NCI-H1105 treated with DMSO at 0.1 percent for 48 hours (cell line): ENCODE measurements at regions not wholly inside any gene's neighbourhood (a gene's known extent, or its start where the extent isn't known, plus 50 kb on each side); places are given as distances from the start of the nearest gene placed in this dataset.
"Not testable (repeated sequence)": the region's sequence is repeated elsewhere in the genome, so short reads cannot be mapped to it uniquely, and the experiment has no call there.

Source experiments
- DNase-seq: peaks from one replicate; lab custom pipeline; 2025; lab: John Stamatoyannopoulos, UW

DNA sequence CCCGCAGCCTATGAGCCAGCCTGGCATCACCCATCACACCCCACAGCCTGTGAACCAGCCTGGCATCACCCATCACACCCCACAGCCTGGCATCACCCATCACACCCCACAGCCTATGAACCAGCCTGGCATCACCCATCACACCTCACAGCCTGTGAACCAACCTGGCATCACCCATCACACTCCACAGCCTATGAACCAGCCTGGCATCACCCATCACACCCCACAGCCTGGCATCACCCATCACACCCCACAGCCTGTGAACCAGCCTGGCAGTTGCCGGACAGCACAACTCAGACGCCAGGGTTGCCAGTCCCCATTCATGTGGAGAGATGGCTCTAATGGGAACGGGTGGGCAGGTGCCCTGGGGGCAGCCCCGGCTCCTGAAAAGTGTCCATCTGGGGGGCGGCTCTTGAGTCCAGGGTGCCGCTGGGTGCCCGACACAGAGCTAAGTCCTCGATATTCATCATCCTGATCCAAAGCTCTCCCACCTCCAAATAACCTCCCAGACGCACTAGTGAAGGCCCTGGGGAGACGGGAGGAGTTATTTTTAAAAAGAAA lies 116.9 kb upstream of the AFDN start:
- not testable (repeated sequence) for DNase-seq

DNA sequence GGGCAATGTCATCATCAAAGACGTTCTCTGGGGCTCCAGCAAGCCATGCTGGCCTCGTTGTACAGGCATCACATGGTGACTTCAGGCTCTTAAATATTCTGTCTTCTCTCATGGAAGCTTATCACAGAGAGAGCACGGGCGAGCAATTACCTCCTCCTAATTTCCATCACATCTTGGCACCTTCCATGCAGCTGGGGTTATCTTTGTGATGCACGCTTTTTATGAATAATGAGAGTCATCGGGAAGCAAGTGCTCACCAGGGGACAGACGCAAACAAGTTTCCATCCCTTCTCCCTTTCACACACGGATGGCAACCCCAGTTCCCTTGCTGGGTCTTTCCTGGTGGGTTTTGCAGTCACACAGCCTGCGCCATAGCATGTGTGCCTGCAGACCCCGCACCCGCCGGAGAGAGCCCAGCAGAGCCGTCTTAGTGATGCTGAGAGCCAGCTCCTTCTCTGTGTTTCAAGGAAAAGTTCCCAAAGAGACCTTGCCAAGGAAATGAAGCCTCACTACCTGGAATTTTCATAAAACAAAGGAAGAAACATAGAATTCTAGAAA lies 116.3 kb upstream of the AFDN start:
- DNase-seq = no peak

DNA sequence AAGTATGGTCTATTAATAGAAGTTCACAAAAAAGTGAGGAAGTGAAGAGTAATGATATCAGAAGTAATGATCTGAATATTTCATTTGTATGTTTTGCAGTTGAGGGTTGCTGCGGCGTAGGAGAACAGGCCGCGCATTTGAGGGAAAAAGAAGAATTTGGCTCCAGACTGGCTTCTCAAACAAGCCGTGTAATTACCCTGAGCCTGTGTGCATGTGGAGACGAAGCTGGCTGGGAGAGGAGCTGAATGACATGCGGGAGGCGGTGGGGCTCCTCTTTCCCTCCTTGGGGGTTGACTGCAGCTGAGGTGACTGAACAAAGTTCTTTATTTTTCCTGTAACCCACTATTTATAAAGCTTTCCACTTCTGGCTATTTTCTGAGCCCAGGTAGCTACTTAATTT lies 115.5 kb upstream of the AFDN start:
- DNase-seq = no peak

DNA sequence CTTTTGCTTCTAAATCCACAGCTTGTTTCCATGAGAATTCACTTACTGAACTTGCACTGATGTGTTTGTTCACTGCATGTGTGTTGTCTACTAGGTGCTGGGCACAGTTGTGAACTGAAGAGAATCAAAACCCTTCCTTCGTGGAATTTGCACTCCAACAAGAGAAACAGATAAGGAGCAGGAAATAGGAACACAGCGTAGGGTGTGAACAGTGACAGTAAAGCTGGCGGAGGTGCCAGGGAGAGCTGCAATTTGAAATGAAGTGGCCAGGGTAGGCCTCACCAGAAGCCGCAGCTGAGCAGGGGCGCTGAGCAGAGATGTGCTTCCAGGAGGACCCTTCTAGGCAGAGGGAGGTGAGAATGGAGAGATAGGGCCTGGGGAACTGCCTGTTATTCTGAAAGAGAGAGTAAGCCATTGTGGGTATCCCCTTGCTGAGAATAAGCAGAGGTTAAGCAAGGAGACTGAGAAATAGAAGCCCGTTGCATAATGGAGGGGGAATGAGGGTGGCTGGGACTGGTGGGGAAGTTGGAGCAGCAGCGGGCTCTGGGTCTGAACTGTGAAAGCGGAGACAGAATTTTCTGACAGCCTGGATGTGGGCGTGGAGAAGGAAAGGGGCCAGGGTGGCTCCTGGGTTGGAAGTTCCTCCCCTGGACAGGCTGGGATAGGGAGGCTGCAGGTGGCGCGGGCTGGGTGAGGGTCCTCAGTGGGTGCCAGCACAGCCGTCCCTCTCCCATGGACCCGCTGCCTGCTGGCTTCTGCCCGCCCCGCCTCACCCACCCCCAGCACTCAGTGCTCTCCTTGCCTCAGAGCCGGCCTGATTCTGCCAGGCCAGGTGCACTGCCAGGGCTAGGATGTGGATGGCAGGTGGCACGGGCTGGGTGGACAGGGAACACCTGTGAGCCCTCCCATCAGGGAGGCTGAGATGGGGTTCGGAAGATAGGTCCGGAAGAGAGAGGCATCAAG lies 114.7 kb upstream of the AFDN start:
- no peak for DNase-seq

DNA sequence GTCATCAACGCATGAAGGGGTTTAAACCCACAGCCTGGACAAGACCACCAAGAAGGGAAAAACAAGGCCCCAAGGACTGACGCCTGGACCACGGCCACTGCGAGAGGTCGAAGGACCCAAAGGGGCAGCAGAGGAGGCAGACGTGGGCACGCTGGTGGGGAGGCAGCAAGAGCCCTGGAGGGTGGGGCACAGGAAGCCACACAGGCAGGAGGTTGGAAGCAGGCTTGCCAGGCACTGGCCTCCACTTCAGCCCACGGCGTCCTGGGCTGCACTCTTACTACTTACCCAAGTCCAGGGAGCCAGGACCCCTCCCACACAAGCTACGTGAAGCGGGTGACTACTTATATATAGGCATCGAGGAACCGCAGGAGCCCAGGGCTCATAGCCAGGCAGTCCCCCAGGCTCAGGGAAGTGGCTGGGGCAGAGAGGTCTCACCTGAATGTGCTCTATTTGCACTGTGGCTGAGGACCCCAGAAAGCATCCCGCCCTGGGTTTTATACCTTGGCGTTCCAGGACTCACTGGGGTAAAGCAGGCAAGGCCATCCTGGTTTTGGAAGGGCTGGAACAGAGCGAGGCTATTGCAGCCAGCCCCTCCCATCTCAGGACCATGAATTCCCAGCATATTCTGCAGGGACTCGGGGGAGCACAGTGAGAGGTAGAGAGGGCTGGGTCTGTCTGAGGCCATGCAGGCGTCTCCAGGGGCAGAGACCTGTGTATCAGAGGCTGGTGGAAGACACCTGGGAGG lies 113.8 kb upstream of the AFDN start:
- DNase-seq = no peak

DNA sequence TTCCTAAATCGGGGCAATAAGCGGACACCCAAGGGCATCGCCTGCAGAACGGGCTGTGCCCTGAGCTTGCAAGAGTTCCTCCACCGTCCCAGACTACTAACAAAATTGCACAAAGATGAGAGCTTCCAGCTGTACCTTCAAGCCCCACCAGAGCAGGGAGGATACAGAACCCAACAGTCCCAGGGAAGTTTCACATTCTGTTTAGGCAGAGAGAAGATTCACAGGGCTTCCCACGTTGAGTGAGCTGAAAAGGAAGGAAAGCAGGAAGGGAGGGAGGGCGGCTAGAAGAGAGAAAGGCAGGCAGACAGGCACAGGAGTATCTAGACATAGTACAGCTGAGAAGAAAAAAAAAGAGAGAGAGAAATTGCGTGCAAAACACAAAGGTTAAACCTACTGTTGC lies 112.6 kb upstream of the AFDN start:
- no peak for DNase-seq

DNA sequence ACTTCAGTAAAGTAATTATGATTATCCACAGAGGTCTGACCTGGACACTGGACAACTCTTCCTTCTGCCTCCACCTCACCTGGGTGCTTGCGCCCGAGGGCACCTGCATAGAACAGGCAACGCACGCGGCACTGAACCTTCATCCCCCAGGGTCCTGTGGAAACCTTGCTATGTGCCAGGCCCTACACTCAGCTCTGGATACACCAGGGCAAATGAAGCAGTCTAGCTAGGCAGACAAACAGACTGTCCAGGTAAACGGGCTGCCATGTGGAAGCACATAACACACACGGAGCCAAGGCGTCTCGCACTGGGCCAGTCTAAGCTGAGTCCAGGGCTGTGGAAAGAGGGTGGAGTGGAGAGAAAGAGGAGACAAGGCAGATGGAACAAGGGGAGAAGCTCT lies 109.3 kb upstream of the AFDN start:
- DNase-seq = no peak

DNA sequence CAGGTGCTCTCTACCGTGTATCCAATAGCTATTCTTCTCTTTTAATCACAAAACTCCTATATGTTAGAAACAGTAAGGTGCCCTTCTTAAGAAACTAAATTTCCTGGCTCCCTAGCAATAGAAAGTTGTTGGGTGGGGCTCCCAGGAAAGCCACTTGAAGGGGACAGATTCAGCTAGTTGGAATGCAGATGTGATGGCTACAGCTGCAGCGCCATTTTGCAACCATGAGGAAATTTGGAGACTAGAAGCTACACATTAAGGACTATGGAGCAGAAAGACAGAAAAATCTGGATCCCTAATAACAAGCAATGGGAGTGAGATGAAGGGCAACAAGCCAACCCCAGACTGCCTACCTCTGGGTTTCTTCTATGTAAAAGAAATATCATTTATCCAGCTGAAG lies 108.8 kb upstream of the AFDN start:
- no peak for DNase-seq

DNA sequence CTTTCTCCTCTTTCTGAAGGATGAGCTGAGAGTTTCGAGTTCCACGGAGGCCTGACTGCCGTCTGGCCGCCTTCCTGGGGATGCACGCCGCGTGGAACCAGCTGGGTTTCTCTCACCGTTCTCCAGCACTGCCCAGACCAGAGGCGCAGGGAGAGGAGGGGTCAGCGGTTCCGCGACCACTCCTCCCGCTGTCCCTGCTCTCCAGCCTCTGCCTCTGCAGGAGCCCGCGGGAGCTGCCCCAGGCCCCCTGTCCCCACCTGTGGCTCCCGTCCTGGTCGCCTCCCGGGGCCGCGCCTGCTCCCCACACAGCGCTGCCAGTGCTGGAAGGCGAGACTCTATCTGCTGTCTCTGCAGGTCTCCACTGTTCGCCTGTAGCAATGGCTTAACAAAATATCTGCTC lies 106.8 kb upstream of the AFDN start:
- DNase-seq = no peak

DNA sequence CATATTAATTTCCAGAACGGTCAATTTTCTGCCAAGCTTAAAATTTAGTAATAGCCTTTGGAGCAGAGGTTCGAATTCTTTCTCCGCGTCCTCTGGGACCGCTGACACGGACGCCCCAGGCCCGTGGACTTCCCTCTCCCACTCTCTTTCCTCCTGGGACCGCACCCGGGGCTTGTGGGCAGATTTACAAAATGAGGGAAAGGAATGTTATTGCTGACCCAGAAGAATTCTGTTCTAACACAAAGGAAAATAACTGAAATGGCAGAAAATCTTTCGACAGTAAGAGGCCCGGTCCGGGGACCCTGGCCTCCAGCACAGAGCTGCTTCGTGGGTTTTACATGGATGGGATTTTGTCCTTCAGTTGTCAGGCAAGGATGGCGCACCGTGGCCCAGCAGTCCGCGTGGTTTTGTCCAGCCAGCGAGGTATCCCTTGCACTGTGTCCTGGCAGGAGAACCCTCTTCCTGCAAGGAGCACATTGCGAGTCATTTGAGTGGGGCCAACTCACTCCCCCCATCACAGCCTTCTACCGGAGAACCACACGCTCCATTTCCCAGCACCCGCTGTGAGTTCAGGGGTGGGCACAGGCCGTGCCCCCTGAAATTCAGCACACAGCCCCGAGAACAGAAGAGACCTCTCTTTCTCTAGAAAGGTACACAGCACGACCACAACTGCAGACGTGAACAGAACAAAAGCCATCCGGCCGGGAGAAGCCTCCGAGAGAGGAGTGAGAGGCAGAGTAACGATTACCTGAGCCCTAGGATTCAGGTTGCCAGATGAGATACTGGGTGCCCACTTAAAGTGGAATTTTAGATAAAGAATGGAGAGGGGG lies 106.0 kb upstream of the AFDN start:
- DNase-seq = no peak

DNA sequence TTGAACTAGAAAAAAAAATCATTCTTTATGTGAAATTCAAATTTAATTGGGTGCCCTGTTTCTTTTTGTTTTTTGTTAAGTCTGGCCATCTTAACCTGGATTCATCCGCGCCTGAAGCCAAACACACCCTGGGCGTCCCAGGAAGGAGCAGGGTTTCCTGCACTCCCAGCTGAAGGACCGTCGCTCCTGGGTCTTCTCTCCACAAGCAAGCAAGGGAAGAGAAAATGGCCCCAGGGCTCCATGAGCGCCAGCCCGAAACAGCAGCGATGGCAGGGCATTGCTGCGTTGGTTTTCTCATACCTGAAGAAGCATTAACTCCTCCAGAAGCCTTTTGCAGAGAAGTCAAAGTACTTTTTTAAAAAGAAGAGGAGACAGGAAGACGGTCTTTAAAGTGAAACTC lies 105.4 kb upstream of the AFDN start:
- DNase-seq = no peak

DNA sequence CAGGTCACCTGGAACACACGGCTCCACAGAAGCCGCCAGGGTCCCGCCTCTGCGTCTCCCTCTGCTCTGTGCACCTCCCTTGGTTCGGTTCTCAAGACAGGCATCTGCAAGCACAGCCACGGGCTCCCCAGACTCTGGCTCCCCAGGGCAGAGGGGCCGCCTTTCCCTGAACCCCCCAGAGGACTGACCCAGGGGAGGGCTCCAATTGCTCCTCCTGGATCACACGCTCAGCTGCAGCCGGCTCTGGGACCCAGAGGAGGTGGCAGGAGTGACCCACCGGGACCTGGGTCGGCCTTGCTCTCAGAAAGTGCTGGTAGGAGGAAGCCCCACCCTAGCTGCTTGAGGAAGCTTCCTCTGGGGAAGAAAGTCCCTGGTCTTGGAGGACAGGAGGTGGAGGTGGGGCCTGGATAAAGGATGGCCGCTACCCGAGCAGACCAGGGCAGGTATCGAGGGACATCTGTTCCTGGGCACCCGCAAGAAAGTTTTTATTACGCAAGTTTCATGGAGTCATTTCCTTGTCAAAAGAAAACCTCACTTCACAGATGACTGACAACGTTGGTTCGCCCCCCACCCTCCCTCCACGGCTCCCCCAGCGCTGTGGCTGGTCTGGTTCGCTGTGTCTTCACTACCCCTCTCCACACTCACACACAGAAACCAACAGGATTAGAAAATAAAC lies 103.9 kb upstream of the AFDN start:
- DNase-seq = no peak

DNA sequence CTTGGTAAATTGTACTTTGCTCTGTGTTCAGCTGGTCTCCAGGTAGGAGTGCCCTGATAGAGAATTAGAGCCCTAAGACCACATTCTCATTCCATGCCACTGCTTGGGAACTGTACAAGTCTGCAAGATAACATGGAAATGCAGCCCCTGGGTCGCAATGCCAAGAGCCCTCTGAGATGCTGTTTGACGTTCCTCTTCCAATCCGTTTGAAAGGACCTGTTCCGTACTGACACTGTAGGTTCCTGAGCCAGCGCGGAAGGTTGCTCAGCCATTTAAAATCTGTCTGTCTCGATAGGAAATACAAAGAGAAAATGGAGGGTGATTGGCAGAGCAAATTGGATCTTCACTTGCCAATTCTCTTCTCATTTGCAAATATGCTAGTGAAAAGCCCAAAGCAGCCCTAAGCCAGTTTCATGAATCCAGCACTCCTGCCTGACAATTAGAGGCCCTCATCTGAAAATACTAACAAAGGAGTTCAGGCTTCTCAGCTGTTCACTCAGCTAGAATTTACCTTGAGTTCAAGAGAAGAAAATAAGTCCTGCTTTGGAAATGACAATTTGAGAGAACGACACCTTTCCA lies 100.6 kb upstream of the AFDN start:
- no peak for DNase-seq

DNA sequence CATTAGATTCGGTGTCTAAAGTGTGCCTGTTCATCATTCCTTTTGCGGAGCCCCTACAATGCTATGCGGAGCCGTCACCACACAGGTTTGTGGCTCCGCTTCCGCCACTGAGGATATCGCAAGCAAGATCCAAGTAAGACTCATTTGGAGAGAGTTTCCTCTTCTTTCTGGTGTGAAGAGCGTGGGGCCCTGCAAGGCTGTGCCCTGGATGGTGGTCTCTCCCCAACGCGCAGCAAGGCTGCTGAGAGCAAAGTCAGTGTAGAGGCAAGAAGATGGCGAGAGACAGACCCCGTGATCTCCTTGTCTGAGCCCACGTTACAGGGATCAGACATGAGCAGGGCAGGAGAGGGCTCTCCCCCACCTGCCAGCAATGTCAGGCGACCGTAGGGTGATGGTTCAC lies 96.3 kb upstream of the AFDN start:
- DNase-seq = no peak

DNA sequence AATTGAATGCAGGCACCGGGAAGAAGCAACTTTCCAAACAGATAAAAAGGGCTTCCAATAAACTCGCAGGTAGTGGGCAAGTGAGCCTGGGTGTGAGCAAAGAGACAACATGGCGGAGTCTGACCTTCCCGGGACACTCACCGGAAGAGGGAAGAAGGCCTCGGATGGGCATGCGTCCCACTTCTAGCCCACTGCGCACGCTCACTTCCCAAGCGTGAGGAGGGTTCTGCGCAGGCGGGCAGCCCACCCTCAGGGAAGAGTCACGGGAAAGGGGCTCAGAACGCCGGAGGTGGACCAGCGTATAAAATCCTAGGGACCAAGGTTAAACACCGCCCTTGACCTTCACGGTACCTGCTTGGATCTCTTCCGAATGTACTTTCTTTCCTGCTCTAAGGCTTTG lies 95.5 kb upstream of the AFDN start:
- DNase-seq = no peak

DNA sequence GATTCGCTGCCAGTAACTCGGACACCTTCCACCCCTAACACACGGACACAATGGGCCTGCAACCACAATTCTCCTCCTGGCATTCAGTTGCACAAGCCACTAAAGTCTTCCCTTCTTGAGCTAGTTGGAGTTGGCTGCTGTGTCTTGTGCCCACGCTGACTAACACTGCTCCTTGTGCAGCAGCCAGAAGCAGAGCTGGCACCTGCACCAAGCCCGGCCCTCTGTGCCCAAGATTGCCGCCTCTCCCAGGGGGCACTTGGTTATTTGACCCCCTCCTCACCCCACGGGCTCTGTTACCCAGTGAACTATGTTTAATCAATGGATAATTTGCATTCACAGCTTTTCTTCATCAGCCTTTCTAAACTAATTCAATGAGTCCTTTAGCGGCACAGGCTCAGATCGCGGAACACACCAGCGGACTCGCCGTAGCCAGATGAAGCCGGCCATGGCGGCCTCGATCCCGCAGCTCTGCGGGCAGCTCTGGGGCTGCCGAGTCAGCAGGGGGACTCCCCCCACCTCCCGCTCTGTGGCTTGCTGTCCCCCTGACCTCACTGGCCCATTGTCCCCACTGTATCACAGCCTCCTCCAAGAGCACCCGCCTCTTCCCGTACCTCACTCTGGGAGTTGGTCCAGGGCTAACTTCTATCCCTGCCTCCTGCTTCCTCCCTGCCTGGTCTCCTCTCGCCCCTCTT lies 94.8 kb upstream of the AFDN start:
- DNase-seq = no peak

DNA sequence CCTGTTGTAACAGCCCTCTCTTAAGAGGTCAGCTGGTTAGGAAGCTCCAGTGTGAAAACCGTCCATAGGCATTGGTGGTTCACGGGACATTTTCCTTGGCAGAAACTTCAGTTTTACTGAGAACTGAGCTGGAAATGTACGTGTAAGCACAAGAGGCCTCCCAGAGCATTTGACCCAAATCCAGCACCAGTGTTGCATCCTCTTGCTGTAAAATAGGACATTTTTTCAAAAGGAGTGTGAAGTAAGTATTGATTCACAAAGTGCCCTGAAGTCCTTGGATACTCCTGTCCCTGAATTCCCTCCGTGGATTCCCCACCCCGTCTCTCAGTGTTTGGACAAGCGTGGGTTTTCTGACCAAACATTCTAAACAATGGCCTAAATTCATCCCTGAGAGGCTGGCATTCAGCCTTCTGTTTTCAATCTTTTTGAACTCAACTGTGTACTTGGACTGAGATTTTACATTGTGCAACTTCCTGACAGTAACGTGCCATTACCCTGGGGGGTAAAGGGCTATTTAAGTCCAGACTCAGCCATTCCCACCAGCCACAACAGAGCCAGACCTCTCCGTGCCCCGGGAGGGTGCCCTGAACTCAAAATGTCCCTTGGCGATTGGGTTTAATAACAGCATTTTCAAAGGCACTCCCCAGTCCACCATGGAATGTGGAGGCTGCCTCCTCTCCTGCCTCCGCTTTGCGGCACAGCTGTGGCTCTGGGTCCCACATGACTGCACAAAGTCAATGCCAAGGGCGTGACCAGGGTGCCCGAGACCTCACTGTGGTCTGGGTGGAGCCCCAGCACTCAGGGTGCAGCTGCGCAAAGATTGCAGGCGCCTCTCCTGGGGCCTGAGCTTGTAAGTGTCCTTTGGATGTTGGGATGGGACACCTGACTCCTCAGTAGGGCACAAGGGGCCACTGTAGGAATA lies 92.7 kb upstream of the AFDN start:
- DNase-seq = no peak

DNA sequence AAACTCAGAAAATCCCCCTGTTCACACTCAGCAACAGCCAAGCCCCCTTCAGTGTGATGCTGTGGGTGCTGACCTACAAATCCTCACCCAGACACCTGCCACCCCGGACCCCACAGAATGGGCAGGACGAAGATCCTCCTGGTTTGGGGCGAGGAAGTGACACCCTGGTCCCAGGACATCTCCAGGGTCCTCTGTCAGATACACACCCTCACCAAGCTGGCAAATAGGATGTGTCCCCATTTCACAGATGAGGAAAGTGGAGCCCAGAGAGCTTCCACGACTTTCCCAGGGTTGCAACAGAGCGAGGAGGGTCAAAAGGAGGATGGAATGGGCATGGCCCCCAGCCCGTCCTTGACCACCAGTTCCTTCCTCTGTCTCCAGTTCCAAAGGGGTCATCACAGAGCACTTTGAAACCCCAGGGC lies 92.0 kb upstream of the AFDN start:
- DNase-seq = no peak
